IMR-90 (cell line): ENCODE measurements at regions not wholly inside any gene's neighbourhood (a gene's known extent, or its start where the extent isn't known, plus 50 kb on each side); places are given as distances from the start of the nearest gene placed in this dataset.

Experiments
- ATAC-seq: fragments of 200-7000 bp; cut with Tn5 transposase; 2 replicates; pipeline ENCODE4 v1.9.1; 2020; ENCODE audit warnings: low read depth, mild to moderate bottlenecking, moderate library complexity
- BruUV-seq: library from RNA; stranded (reverse); fragments of 400-500 nt; replicated peaks from 2 replicates; lab custom pipeline; 2021; lab: Mats Ljungman, UMichigan
- CTCF ChIA-PET: fragments of 300-600 bp; formaldehyde crosslinking; extraction: SDS; loops from one replicate; lab custom pipeline; 2021; ENCODE audit warnings: antibody characterized with exemption; lab: Yijun Ruan, JAX
- POLR2A ChIA-PET: fragments of 300-600 bp; sonication (Branson Sonifier 250); formaldehyde crosslinking; loops from one replicate; lab custom pipeline; 2022; ENCODE audit warnings: antibody characterized with exemption; ENCODE audit not compliant: unreplicated experiment; lab: Charles Lee
- DNase-seq: peaks from one replicate; pipeline ENCODE4 v3.0.0; 2013
- H2AFZ ChIP-seq: replicated peaks from 2 replicates; pipeline ENCODE3; 2013; ENCODE audit warnings: low read length, mild to moderate bottlenecking; ENCODE audit not compliant: poor library complexity
- H2AK5ac ChIP-seq: 2 replicates; pipeline ENCODE4 v1.6.1; 2013; ENCODE audit warnings: low read depth, low read length, inconsistent platforms
- H2AK9ac ChIP-seq: replicated peaks from 2 replicates; pipeline ENCODE3; 2013; ENCODE audit warnings: mild to moderate bottlenecking, low read depth, low read length, moderate library complexity; ENCODE audit not compliant: poor library complexity
- H2BK120ac ChIP-seq: 2 replicates; pipeline ENCODE4 v1.6.1; 2013; ENCODE audit warnings: low read depth, low read length, inconsistent platforms
- H2BK15ac ChIP-seq: 3 replicates; pipeline ENCODE4 v1.6.1; 2013; ENCODE audit warnings: low read depth, low read length, inconsistent platforms
- H2BK20ac ChIP-seq: 2 replicates; pipeline ENCODE4 v1.6.1; 2013; ENCODE audit warnings: low read depth, mild to moderate bottlenecking, inconsistent platforms, low read length, moderate library complexity
- H2BK5ac ChIP-seq: 2 replicates; pipeline ENCODE4 v1.6.1; 2013; ENCODE audit warnings: mild to moderate bottlenecking, low read depth, low read length, inconsistent platforms; ENCODE audit not compliant: poor library complexity, severe bottlenecking
- H3K14ac ChIP-seq: replicated peaks from 2 replicates; pipeline ENCODE4 v1.6.1; 2013; ENCODE audit warnings: low read depth, low read length, inconsistent platforms
- H3K18ac ChIP-seq: 2 replicates; pipeline ENCODE4 v1.6.1; 2013; ENCODE audit warnings: low read depth, low read length, control low read depth
- H3K23ac ChIP-seq: 2 replicates; pipeline ENCODE4 v1.6.1; 2013; ENCODE audit warnings: low read depth, low read length, inconsistent platforms
- H3K27ac ChIP-seq: 2 replicates; pipeline ENCODE4 v1.5.1; 2013; ENCODE audit warnings: mild to moderate bottlenecking, control low read depth, low read length; ENCODE audit not compliant: insufficient read depth
- H3K27me3 ChIP-seq: 2 replicates; pipeline ENCODE4 v1.6.1; 2013; ENCODE audit warnings: low read length; ENCODE audit not compliant: control insufficient read depth, insufficient read depth
- H3K36me3 ChIP-seq: 2 replicates; pipeline ENCODE4 v1.6.1; 2013; ENCODE audit warnings: low read length, mixed read lengths; ENCODE audit not compliant: control insufficient read depth, insufficient read depth
- H3K4ac ChIP-seq: 2 replicates; pipeline ENCODE4 v1.6.1; 2013; ENCODE audit warnings: low read depth, low read length, inconsistent platforms
- H3K4me1 ChIP-seq: 2 replicates; pipeline ENCODE4 v1.6.1; 2013; ENCODE audit warnings: low read length, mixed read lengths; ENCODE audit not compliant: control insufficient read depth, insufficient read depth
- H3K4me2 ChIP-seq: 2 replicates; pipeline ENCODE4 v1.6.1; 2013; ENCODE audit warnings: low read depth, mild to moderate bottlenecking, control low read depth, low read length, moderate library complexity
- H3K4me3 ChIP-seq: 2 replicates; pipeline ENCODE4 v1.5.1; 2013; ENCODE audit warnings: low read depth, mild to moderate bottlenecking, control low read depth, low read length, moderate library complexity; ENCODE audit not compliant: insufficient read depth
- H3K56ac ChIP-seq: 2 replicates; pipeline ENCODE4 v1.6.1; 2013; ENCODE audit warnings: low read length, inconsistent platforms; ENCODE audit not compliant: insufficient read depth; ENCODE audit errors: extremely low read depth
- H3K79me1 ChIP-seq, 2 experiments: 2 replicates each; pipeline ENCODE4 v1.6.1; 2013; ENCODE audit warnings: low read length in 2 of 2, inconsistent platforms in 1 of 2, low read depth in 1 of 2
- H3K9ac ChIP-seq: 2 replicates; pipeline ENCODE4 v1.6.1; 2013; ENCODE audit warnings: low read depth, low read length, control low read depth
- H3K9me1 ChIP-seq: 2 replicates; pipeline ENCODE4 v1.6.1; 2013; ENCODE audit warnings: low read length, inconsistent platforms; ENCODE audit not compliant: insufficient read depth
- H3K9me3 ChIP-seq: 2 replicates; pipeline ENCODE4 v1.6.1; 2013; ENCODE audit warnings: low read length; ENCODE audit not compliant: control insufficient read depth, insufficient read depth
- H4K20me1 ChIP-seq: 2 replicates; pipeline ENCODE4 v1.6.1; 2013; ENCODE audit warnings: low read length, inconsistent platforms; ENCODE audit not compliant: insufficient read depth
- H4K5ac ChIP-seq: 2 replicates; pipeline ENCODE4 v1.6.1; 2013; ENCODE audit warnings: mild to moderate bottlenecking, low read depth, low read length, control low read depth
- H4K8ac ChIP-seq, 2 experiments: 2 replicates each; pipeline ENCODE4 v1.6.1; 2013; ENCODE audit warnings: low read depth in 2 of 2, low read length in 2 of 2, control low read depth in 1 of 2, inconsistent platforms in 1 of 2
- H4K91ac ChIP-seq: 2 replicates; pipeline ENCODE4 v1.6.1; 2013; ENCODE audit warnings: low read depth, low read length, inconsistent platforms; ENCODE audit not compliant: insufficient read depth
- NFE2L2 ChIP-seq: fragments of 150-350 bp; IDR thresholded peaks from 2 replicates; pipeline ENCODE4 v1.6.1; 2016; ENCODE audit warnings: low read depth, mild to moderate bottlenecking, low read length
- WGBS, 2 experiments: methylation state at CpG; one replicate each; pipeline versions ENCODE4 v1.1.5 to v1.1.7; 2013; ENCODE audit warnings: missing lambda C conversion rate in 2 of 2; ENCODE audit not compliant: insufficient read length in 1 of 2; ENCODE audit errors: extremely low coverage in 2 of 2; 5-methylcytosine and 5-hydroxymethylcytosine counted together
- dilution Hi-C: fragments of 300-500 bp; cut with HindIII; formaldehyde crosslinking; loops from one replicate; pipeline ENCODE4 v1.14.3; 2018; ENCODE audit warnings: low sequenced_read_pairs; ENCODE audit not compliant: unreplicated experiment
- in situ Hi-C: fragments of 300-500 bp; cut with MboI; formaldehyde crosslinking; loops from 3 replicates; pipeline ENCODE4 v1.14.3; 2019; ENCODE audit warnings: low sequenced_read_pairs, inconsistent platforms, mixed read lengths
- intact Hi-C: fragments of 100-400 bp; cut with micrococcal nuclease; formaldehyde crosslinking; loops from 2 replicates; pipeline ENCODE4 v1.10.0; 2022
- TF ChIP-seq, protein P1 (sequence below): fragments of 150-350 bp; IDR thresholded peaks from 2 replicates; pipeline ENCODE4 v1.6.1; 2016; ENCODE audit warnings: low read depth, mild to moderate bottlenecking, low read length, moderate library complexity, borderline replicate concordance
- TF ChIP-seq, protein P2 (sequence below): fragments of 150-350 bp; IDR thresholded peaks from 2 replicates; pipeline ENCODE4 v1.6.1; 2017; ENCODE audit warnings: mild to moderate bottlenecking, antibody characterized with exemption, low read length, low read depth

DNA sequence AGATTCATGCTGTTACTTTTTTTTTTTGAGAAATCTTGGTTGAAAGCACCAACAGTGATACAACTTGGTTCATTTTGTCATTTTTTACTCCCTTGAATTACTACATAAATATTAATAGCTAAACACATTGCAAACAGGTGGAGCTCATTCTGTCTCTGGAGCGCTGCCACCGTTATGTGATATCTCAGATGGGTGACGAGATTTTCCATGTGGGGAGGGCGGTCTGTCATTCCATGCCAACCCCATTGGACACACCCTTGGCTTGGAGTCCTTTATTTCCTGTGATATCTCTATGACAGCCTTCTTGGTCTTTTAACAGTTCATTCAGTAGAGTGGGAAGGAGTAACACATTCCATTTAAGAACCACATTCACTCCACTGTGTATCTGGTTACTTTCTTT is 794.8 kb downstream of the SATB2 start:
- TF ChIP-seq, protein P1, sequence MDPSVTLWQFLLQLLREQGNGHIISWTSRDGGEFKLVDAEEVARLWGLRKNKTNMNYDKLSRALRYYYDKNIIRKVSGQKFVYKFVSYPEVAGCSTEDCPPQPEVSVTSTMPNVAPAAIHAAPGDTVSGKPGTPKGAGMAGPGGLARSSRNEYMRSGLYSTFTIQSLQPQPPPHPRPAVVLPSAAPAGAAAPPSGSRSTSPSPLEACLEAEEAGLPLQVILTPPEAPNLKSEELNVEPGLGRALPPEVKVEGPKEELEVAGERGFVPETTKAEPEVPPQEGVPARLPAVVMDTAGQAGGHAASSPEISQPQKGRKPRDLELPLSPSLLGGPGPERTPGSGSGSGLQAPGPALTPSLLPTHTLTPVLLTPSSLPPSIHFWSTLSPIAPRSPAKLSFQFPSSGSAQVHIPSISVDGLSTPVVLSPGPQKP: no peak
- no peak for TF ChIP-seq NFE2L2
- TF ChIP-seq, protein P2, sequence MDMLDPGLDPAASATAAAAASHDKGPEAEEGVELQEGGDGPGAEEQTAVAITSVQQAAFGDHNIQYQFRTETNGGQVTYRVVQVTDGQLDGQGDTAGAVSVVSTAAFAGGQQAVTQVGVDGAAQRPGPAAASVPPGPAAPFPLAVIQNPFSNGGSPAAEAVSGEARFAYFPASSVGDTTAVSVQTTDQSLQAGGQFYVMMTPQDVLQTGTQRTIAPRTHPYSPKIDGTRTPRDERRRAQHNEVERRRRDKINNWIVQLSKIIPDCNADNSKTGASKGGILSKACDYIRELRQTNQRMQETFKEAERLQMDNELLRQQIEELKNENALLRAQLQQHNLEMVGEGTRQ: no peak
- Histone ChIP-seq H4K91ac (no peak overlapping the region), H2AK5ac (no peak overlapping the region), H2BK120ac (no peak overlapping the region), H3K4ac (no peak overlapping the region), H3K9me3 (no peaks in the 10 kb centered on the region), H4K5ac (no peak overlapping the region), H2BK20ac (no peak overlapping the region), H2BK5ac (no peak overlapping the region), H4K8ac (no peak overlapping the region), H3K27ac (no peak overlapping the region), H3K14ac (no peak overlapping the region), H3K27me3 (no peaks in the 10 kb centered on the region), H2BK15ac (no peak overlapping the region), H2AK9ac (no peak overlapping the region), H3K36me3 (no peaks in the 10 kb centered on the region), H4K20me1 (no peaks in the 10 kb centered on the region), H3K4me3 (no peak overlapping the region), H3K9ac (no peak overlapping the region), H3K18ac (no peak overlapping the region), H3K23ac (no peak overlapping the region), H2AFZ (no peak overlapping the region), H3K4me2 (no peak overlapping the region), H3K9me1 (no peaks in the 10 kb centered on the region), H3K56ac (no peak overlapping the region), H3K79me1 (no peaks in the 10 kb centered on the region), H3K4me1 (no peaks in the 10 kb centered on the region)
- intact Hi-C loops (no loop called here), in situ Hi-C loops (loop anchor here (25.0 kb wide), 1 partner anchor 824 kb away; no protein-coding TSS in a partner anchor), dilution Hi-C loops (no loop called here)
- ChIA-PET POLR2A (no interaction called here), CTCF (interaction anchor here (0.6 kb wide), 1 partner anchor 200 kb away, joined by 4 read pairs; no protein-coding TSS in a partner anchor)
- DNase-seq (no peak), ATAC-seq (no peak)
- WGBS, 2 experiments: no CpG with 5 or more reads among the region's 4 CpGs
- no TSS peak for BruUV-seq
